Thyroid gland (tissue), 4 donors: ENCODE measurements at regions not wholly inside any gene's neighbourhood (a gene's known extent, or its start where the extent isn't known, plus 50 kb on each side); places are given as distances from the start of the nearest gene placed in this dataset.

Source experiments
- DNase-seq, 2 donors: peaks; one replicate each; pipeline ENCODE4 v3.0.0-alpha.2; 2019
- H3K27ac ChIP-seq, 3 donors: fragments of 200-600 bp; sonication (generic); 1 replicate in 2 of 3; 2 replicates in 1 of 3; pipeline ENCODE4 v1.5.1; 2016 to 2019; ENCODE audit warnings: mild to moderate bottlenecking in 1 of 3, moderate library complexity in 1 of 3
- H3K27me3 ChIP-seq: fragments of 200-600 bp; sonication (generic); one replicate; pipeline ENCODE4 v1.5.1; 2019
- H3K36me3 ChIP-seq, 2 donors: fragments of 200-600 bp; sonication (generic); one replicate each; pipeline ENCODE4 v1.5.1; 2016 to 2019
- H3K4me1 ChIP-seq, 2 donors: fragments of 200-600 bp; sonication (generic); one replicate each; pipeline ENCODE4 v1.5.1; 2017 to 2019
- H3K4me3 ChIP-seq, 3 donors: fragments of 200-600 bp; sonication (generic); replicated peaks in 1 of 3; 1 replicate in 2 of 3; 2 replicates in 1 of 3; pipeline ENCODE4 v1.5.1; 2016; ENCODE audit warnings: mild to moderate bottlenecking in 1 of 3
- H3K9me3 ChIP-seq: fragments of 200-600 bp; sonication (generic); one replicate; pipeline ENCODE4 v1.5.1; 2017
- POLR2A ChIP-seq, 2 donors: fragments of 450-650 bp; IDR thresholded peaks; one replicate each; pipeline ENCODE4 v1.6.1; 2017; ENCODE audit warnings: antibody characterized with exemption in 2 of 2, mild to moderate bottlenecking in 2 of 2, moderate library complexity in 1 of 2
- WGBS, 2 donors: methylation state at CpG; one replicate each; pipeline ENCODE4 v1.1.5; 2017; 5-methylcytosine and 5-hydroxymethylcytosine counted together
- intact Hi-C: fragments of 100-400 bp; cut with DNase I; formaldehyde crosslinking; loops from one replicate; pipeline ENCODE4 v1.15.1; 2023
- TF ChIP-seq, protein P1 (sequence below), 6 experiments: fragments of 200-600 bp in 3 of 6; fragments of 450-650 bp in 3 of 6; sonication (generic) in 3 of 6; IDR thresholded peaks; one replicate each; pipeline ENCODE4 v1.5.1; 2016 to 2019; ENCODE audit warnings: antibody characterized with exemption in 6 of 6, mild to moderate bottlenecking in 2 of 6, inconsistent platforms in 1 of 6, moderate library complexity in 1 of 6

DNA sequence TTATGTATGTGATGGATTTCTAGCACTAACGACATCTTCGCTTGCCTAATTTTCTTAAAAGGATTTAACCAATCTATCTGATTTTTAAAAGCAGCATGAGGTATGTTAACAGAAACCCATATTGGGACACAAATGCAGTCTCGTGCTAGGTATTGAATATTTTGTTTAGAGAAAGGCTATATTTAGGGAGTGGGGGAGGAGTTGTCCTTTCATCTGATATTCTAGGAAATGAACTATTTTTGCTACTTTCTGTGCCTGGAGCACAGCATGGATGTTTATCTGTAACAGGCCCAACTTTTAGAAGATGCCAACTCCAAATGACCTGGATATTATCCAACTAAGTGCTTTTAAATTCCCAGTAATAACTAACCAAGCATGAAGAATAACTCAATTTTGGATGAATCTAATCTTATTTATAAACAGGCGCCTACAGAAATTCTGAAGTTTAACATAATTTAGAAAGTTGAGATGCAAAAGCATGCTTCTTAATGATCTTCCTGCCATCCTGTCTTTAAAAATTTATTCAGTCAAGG is 317.1 kb upstream of the CHD6 start:
- WGBS, 2 donors: 71 to 85% methylated on average over 4 of the region's 4 CpGs

DNA sequence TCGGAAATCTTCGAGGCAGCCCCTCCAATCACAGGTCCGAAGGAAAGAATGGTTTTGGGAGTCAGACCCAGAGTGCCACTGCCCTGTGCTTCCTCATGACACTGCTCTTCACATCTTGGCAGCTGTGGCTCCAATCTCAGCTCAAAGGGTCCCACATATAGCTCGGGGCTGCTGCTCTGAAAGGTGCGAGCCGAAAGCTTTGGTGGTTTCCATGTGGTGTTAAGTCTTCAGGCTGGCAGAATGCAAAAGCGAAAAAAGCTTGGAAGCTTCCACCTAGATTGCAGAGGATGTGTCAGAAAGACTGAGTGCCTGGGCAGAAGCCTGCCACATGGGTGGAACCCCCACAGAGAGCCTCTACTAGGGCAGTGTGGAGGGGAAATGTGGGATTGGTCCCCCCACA is 314.3 kb upstream of the CHD6 start:
- no peaks in the 10 kb centered on the region for H3K9me3 ChIP-seq
- H3K4me3 ChIP-seq: no peak overlapping the region
- no peaks in the 10 kb centered on the region for H3K27me3 ChIP-seq
- no peaks in the 10 kb centered on the region for H3K36me3 ChIP-seq
- H3K4me1 ChIP-seq: no peaks in the 10 kb centered on the region
- TF ChIP-seq, protein P1, sequence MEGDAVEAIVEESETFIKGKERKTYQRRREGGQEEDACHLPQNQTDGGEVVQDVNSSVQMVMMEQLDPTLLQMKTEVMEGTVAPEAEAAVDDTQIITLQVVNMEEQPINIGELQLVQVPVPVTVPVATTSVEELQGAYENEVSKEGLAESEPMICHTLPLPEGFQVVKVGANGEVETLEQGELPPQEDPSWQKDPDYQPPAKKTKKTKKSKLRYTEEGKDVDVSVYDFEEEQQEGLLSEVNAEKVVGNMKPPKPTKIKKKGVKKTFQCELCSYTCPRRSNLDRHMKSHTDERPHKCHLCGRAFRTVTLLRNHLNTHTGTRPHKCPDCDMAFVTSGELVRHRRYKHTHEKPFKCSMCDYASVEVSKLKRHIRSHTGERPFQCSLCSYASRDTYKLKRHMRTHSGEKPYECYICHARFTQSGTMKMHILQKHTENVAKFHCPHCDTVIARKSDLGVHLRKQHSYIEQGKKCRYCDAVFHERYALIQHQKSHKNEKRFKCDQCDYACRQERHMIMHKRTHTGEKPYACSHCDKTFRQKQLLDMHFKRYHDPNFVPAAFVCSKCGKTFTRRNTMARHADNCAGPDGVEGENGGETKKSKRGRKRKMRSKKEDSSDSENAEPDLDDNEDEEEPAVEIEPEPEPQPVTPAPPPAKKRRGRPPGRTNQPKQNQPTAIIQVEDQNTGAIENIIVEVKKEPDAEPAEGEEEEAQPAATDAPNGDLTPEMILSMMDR (IDR thresholded peaks at IDR 0.05): no peak
- TF ChIP-seq POLR2A (IDR thresholded peaks at IDR 0.05): no peak
- H3K27ac ChIP-seq: no peak overlapping the region
- WGBS, 2 donors: 89 to 90% methylated on average over 7 of the region's 7 CpGs
- no peak for DNase-seq
- intact Hi-C loops: no loop called here

More for the DNA sequence above, 317.1 kb upstream of the CHD6 start:
- H3K27me3 ChIP-seq: no peaks in the 10 kb centered on the region
- intact Hi-C loops: no loop called here
- no peak for TF ChIP-seq POLR2A (IDR thresholded peaks at IDR 0.05)
- TF ChIP-seq, protein P1 (IDR thresholded peaks at IDR 0.05): no peak
- H3K27ac ChIP-seq: no peak overlapping the region
- H3K36me3 ChIP-seq: no peaks in the 10 kb centered on the region
- no peaks in the 10 kb centered on the region for H3K4me1 ChIP-seq
- no peak for DNase-seq
- no peak overlapping the region for H3K4me3 ChIP-seq
- no peaks in the 10 kb centered on the region for H3K9me3 ChIP-seq

DNA sequence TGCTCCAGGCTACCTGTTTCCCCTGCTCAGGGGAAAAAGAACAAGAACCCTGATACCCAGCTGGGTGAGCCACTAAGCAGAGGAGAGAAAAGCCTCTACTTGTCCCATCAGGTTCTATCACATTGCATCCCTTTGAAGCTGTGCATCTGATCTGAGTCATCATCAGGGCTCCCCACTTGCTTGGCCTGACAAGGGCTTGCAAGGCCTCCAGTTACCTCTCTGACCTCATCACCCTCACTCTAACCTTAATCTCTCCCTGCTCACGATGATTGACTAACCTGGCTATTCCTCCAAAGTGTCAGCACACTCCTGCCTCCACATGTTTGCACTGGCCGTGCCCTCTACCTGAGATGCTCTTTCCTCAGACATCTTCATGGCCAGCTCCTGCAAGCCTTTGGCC is 309.5 kb upstream of the CHD6 start:
- H3K27ac ChIP-seq: no peak overlapping the region
- H3K4me3 ChIP-seq: no peak overlapping the region
- WGBS, 2 donors: 75 to 84% methylated on average over 2 of the region's 2 CpGs
- TF ChIP-seq, protein P1 (IDR thresholded peaks at IDR 0.05): no peak
- TF ChIP-seq POLR2A (IDR thresholded peaks at IDR 0.05): no peak
- DNase-seq: no peak
- intact Hi-C loops: no loop called here
- no peaks in the 10 kb centered on the region for H3K9me3 ChIP-seq
- H3K36me3 ChIP-seq: no peaks in the 10 kb centered on the region
- H3K27me3 ChIP-seq: no peaks in the 10 kb centered on the region
- H3K4me1 ChIP-seq: no peaks in the 10 kb centered on the region

DNA sequence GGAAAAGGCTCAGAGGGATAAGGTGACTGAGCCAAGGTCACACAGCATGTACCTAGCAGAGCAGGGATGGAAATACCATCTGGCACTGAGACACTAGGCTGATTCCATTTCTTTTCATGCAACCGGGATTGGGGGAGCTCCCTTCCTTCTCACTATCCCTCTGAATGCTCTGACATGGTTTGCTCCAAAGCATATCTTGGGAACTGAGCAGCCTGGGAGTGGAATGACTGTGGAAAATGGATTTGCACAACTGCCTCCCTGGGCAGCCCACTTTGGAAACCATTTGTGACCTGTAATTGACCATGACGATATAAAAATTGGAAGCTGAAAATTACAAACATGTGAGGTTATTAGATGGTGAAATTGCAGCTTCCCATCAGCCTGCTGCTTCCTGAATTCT is 309.0 kb upstream of the CHD6 start:
- H3K27ac ChIP-seq: no peak overlapping the region
- intact Hi-C loops: no loop called here
- no peak for DNase-seq
- no peak overlapping the region for H3K4me3 ChIP-seq
- no peaks in the 10 kb centered on the region for H3K27me3 ChIP-seq
- no peaks in the 10 kb centered on the region for H3K36me3 ChIP-seq
- no peak for TF ChIP-seq POLR2A (IDR thresholded peaks at IDR 0.05)
- TF ChIP-seq, protein P1 (IDR thresholded peaks at IDR 0.05): no peak
- no peaks in the 10 kb centered on the region for H3K9me3 ChIP-seq
- H3K4me1 ChIP-seq: no peaks in the 10 kb centered on the region
- 83 to 97% methylated on average over 2 of the region's 2 CpGs for WGBS, 2 donors

DNA sequence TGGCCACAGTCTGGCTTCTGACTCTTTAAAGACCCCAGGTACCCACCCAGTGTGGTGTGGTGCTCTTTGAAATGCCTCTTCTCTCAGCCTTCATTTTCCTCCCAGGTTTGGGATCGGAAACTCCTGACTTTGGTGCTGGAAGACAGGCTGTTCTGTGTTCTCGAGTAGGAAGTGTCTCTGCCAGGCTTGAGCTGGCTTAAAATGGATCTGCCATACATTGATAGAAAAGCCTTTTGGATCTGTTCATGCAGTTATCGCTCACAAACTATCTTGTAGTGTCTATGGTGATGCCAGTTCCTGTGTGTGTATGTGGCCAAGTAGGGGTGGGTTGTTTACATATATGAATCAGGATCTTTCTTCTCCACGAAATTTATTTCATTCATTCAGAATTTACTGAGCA is 307.3 kb upstream of the CHD6 start:
- no peaks in the 10 kb centered on the region for H3K9me3 ChIP-seq
- H3K4me3 ChIP-seq: no peak overlapping the region
- H3K27me3 ChIP-seq: no peaks in the 10 kb centered on the region
- no peak for DNase-seq
- intact Hi-C loops: no loop called here
- H3K4me1 ChIP-seq: no peaks in the 10 kb centered on the region
- no peaks in the 10 kb centered on the region for H3K36me3 ChIP-seq
- 77 to 86% methylated on average over 4 of the region's 4 CpGs for WGBS, 2 donors
- no peak overlapping the region for H3K27ac ChIP-seq
- TF ChIP-seq POLR2A (IDR thresholded peaks at IDR 0.05): no peak
- TF ChIP-seq, protein P1 (IDR thresholded peaks at IDR 0.05): no peak
